ENCODE measurements at regions not wholly inside any gene's neighbourhood (a gene's known extent, or its start where the extent isn't known, plus 50 kb on each side); places are given as distances from the start of the nearest gene placed in this dataset.

GRCh38 chr2:4356541-4356940 lies 653.2 kb downstream of the DCDC2C start:
- Histone ChIP-seq H3K27me3 (ENCODE audit: control insufficient read depth, insufficient read depth, low read length) (no peaks in the 10 kb centered on the region), H3K36me3 (ENCODE audit: control insufficient read depth, insufficient read depth, low read length) (no peaks in the 10 kb centered on the region), H3K4me3 (ENCODE audit: low read depth, low read length) (no peak overlapping the region)
- FAIRE-seq (no peak), DNase-seq (ENCODE audit: low read depth) (no peak)
- no peak for TF ChIP-seq CTCF (IDR thresholded peaks at IDR 0.05; ENCODE audit: insufficient read depth, low read length, severe bottlenecking)

- H3K27me3 ChIP-seq (ENCODE audit: control insufficient read depth, insufficient read depth, low read length) = no peaks in the 10 kb centered on the region
- no peak for DNase-seq (ENCODE audit: low read depth)
- TF ChIP-seq CTCF (IDR thresholded peaks at IDR 0.05; ENCODE audit: insufficient read depth, low read length, severe bottlenecking) = no peak
- no peak for FAIRE-seq
- H3K36me3 ChIP-seq (ENCODE audit: control insufficient read depth, insufficient read depth, low read length) = no peaks in the 10 kb centered on the region
- H3K4me3 ChIP-seq (ENCODE audit: low read depth, low read length) = no peak overlapping the region
These were observed 653.7 kb downstream of the DCDC2C start for GRCh38 chr2:4357121-4357520.

- DNase-seq (ENCODE audit: low read depth) = no peak
- Histone ChIP-seq H3K4me3 (ENCODE audit: low read depth, low read length) (no peak overlapping the region), H3K36me3 (ENCODE audit: control insufficient read depth, insufficient read depth, low read length) (no peaks in the 10 kb centered on the region), H3K27me3 (ENCODE audit: control insufficient read depth, insufficient read depth, low read length) (no peaks in the 10 kb centered on the region)
- FAIRE-seq = no peak
- no peak for TF ChIP-seq CTCF (IDR thresholded peaks at IDR 0.05; ENCODE audit: insufficient read depth, low read length, severe bottlenecking)
These were observed 655.5 kb downstream of the DCDC2C start for GRCh38 chr2:4358837-4359236.

GRCh38 chr2:4368907-4369306 lies 665.5 kb downstream of the DCDC2C start:
- DNase-seq (ENCODE audit: low read depth) = no peak
- TF ChIP-seq CTCF (IDR thresholded peaks at IDR 0.05; ENCODE audit: insufficient read depth, low read length, severe bottlenecking) = no peak
- no peak for FAIRE-seq
- no peaks in the 10 kb centered on the region for H3K36me3 ChIP-seq (ENCODE audit: control insufficient read depth, insufficient read depth, low read length)
- no peak overlapping the region for H3K4me3 ChIP-seq (ENCODE audit: low read depth, low read length)
- H3K27me3 ChIP-seq (ENCODE audit: control insufficient read depth, insufficient read depth, low read length) = no peaks in the 10 kb centered on the region

- Histone ChIP-seq H3K4me3 (ENCODE audit: low read depth, low read length) (no peak overlapping the region), H3K27me3 (ENCODE audit: control insufficient read depth, insufficient read depth, low read length) (no peaks in the 10 kb centered on the region), H3K36me3 (ENCODE audit: control insufficient read depth, insufficient read depth, low read length) (no peaks in the 10 kb centered on the region)
- TF ChIP-seq CTCF (IDR thresholded peaks at IDR 0.05; ENCODE audit: insufficient read depth, low read length, severe bottlenecking) = no peak
- no peak for FAIRE-seq
- DNase-seq (ENCODE audit: low read depth) = no peak
These were observed 666.5 kb downstream of the DCDC2C start for GRCh38 chr2:4369826-4370419.

- no peaks in the 10 kb centered on the region for H3K27me3 ChIP-seq (ENCODE audit: control insufficient read depth, insufficient read depth, low read length)
- no peaks in the 10 kb centered on the region for H3K36me3 ChIP-seq (ENCODE audit: control insufficient read depth, insufficient read depth, low read length)
- DNase-seq (ENCODE audit: low read depth) = no peak
- no peak for FAIRE-seq
- no peak overlapping the region for H3K4me3 ChIP-seq (ENCODE audit: low read depth, low read length)
- no peak for TF ChIP-seq CTCF (IDR thresholded peaks at IDR 0.05; ENCODE audit: insufficient read depth, low read length, severe bottlenecking)
These were observed 667.2 kb downstream of the DCDC2C start for GRCh38 chr2:4370422-4371090.
